KOPT-K1 (cell line): ENCODE measurements at regions not wholly inside any gene's neighbourhood (a gene's known extent, or its start where the extent isn't known, plus 50 kb on each side); places are given as distances from the start of the nearest gene placed in this dataset.

ENCODE experiments used
- H3K27ac ChIP-seq: fragments of 200-600 bp; sonication (generic); 2 replicates; pipeline ENCODE4 v1.5.1; 2016; ENCODE audit warnings: antibody characterized with exemption, mild to moderate bottlenecking, low read depth, low read length; ENCODE audit not compliant: poor library complexity, severe bottlenecking
- H3K36me3 ChIP-seq: fragments of 200-600 bp; sonication (generic); 2 replicates; pipeline ENCODE4 v1.5.1; 2017; ENCODE audit warnings: antibody characterized with exemption, mild to moderate bottlenecking, low read length, moderate library complexity; ENCODE audit not compliant: insufficient read depth
- H3K9me3 ChIP-seq: fragments of 200-600 bp; sonication (generic); 2 replicates; pipeline ENCODE4 v1.5.1; 2017; ENCODE audit warnings: antibody characterized with exemption, low read length, mild to moderate bottlenecking; ENCODE audit not compliant: insufficient read depth, poor library complexity, severe bottlenecking

- no peaks in the 10 kb centered on the region for H3K36me3 ChIP-seq
- no peak overlapping the region for H3K27ac ChIP-seq
- H3K9me3 ChIP-seq, result no peaks in the 10 kb centered on the region
Observed at GRCh38 chr2:5102823-5103222, 589.4 kb upstream of the SOX11 start.

DNA sequence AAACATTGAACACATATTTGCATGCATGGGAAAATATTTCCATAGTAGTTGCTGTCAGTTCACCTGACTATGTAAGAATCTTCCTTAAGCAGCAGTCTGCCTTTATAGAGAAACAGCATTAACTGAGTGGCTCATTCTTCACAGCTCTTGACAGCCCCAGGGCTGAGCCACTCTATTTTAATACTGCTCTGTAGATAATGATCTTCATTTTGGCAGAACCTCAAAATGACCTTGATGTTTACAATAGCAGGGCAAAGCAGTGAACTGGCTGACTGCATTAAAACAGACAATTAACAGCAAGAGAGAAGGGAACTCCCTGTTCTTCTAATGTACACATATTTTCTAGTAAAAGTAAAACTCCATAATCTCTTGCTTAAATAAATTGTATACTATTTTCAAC, 580.6 kb upstream of the SOX11 start:
- no peaks in the 10 kb centered on the region for H3K9me3 ChIP-seq
- H3K36me3 ChIP-seq, result no peaks in the 10 kb centered on the region
- no peak overlapping the region for H3K27ac ChIP-seq

GRCh38 chr2:5119046-5119445, 573.1 kb upstream of the SOX11 start:
- Histone ChIP-seq H3K27ac (no peak overlapping the region), H3K36me3 (no peaks in the 10 kb centered on the region), H3K9me3 (no peaks in the 10 kb centered on the region)

- H3K27ac ChIP-seq, result no peak overlapping the region
- H3K9me3 ChIP-seq, result no peaks in the 10 kb centered on the region
- H3K36me3 ChIP-seq, result no peaks in the 10 kb centered on the region
Observed at GRCh38 chr2:5121121-5121520, 571.1 kb upstream of the SOX11 start.

- no peaks in the 10 kb centered on the region for H3K36me3 ChIP-seq
- H3K27ac ChIP-seq, result no peak overlapping the region
- no peaks in the 10 kb centered on the region for H3K9me3 ChIP-seq
Observed at GRCh38 chr2:5121642-5122041, 570.5 kb upstream of the SOX11 start.

DNA sequence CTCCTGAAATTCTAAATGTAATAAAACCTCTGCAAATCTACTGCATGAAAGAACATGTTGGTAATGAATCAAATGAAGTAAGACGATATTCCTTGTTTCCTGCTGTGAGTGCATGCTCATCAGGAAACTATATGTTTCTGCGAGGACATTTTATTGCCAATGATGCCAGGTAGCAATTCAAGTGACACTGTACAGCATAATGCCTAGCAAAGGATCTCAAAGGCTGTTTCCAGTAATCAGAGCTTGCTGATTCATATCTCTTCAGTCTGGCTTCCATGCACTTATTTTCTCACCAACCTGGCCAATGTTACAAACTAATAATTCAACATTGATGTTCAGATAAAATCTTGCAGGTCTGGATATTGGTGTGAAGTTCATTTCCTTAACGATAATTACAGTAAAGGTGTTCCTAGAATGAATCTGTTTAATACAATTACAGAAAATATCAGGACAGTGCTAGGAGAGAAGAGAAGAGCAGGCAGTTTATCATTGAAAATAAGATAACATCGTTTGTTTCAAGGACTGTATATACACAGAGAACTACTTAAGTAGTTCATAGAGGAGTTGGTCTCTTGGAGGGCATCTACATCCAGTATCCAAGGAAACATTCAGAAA, 568.5 kb upstream of the SOX11 start:
- Histone ChIP-seq H3K36me3 (no peaks in the 10 kb centered on the region), H3K9me3 (no peaks in the 10 kb centered on the region), H3K27ac (no peak overlapping the region)

DNA sequence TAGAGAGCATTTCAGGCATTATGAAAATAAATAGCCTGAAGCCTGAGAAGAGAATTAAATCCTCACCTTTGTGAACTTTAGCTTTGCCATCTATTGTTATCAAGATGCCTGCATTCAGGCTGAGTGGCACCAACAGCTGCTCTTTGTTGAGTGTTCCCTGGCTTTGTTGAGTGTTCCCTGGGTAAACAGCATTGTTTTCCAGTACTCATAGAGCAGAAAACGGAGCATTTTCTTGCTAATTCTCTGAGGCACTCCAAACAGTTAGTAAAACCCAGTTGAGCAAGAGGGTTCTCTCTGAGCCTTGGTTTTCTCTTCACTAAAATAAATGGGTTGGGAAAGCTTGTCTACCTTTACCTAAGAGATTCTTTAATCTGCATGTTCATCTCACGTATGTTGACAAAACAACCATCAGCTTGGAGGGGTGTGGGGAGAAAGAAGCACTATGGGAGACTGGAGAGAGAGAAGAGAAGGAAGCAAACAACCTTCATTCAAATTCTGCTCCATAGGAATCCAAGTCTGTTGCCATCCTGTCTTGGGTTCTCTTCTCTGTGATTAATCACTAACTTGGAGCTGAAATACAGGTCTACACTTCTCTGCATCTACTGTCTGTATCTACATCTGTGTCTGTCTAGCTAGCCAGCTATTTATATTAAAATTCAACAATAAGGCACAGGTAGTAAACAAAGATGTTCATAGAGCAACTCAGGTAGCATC, 567.0 kb upstream of the SOX11 start:
- H3K36me3 ChIP-seq, result no peaks in the 10 kb centered on the region
- H3K9me3 ChIP-seq, result no peaks in the 10 kb centered on the region
- H3K27ac ChIP-seq, result no peak overlapping the region

GRCh38 chr2:5132281-5132680, 559.9 kb upstream of the SOX11 start:
- no peaks in the 10 kb centered on the region for H3K9me3 ChIP-seq
- no peaks in the 10 kb centered on the region for H3K36me3 ChIP-seq
- H3K27ac ChIP-seq, result no peak overlapping the region

DNA sequence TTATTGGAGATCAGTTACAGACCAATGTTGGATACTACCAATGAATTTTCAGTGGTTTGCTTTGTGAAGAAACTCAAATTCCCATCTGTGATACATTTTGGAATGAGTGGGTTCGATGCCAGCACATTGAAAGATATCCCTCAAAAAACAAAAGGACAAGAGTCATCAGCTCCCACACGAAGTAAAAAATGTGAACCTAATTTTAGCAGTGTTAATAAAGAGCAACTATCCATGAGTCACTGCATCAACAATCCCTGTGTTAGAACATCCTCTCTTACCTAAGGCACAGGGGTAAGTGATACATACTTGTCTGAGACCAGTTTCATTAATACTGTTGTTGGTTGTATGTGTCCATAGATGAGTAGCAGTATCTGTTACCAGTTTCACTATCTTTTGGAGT, 551.8 kb upstream of the SOX11 start:
- Histone ChIP-seq H3K9me3 (no peaks in the 10 kb centered on the region), H3K36me3 (no peaks in the 10 kb centered on the region)

GRCh38 chr2:5144159-5144558, 548.0 kb upstream of the SOX11 start:
- no peaks in the 10 kb centered on the region for H3K9me3 ChIP-seq
- no peaks in the 10 kb centered on the region for H3K36me3 ChIP-seq
- H3K27ac ChIP-seq, result no peak overlapping the region

More for the DNA sequence above, 551.8 kb upstream of the SOX11 start:
- H3K27ac ChIP-seq, result no peak overlapping the region

- Histone ChIP-seq H3K9me3 (no peaks in the 10 kb centered on the region), H3K27ac (no peak overlapping the region), H3K36me3 (no peaks in the 10 kb centered on the region)
Observed at GRCh38 chr2:5145053-5145452, 547.1 kb upstream of the SOX11 start.

- no peaks in the 10 kb centered on the region for H3K9me3 ChIP-seq
- no peaks in the 10 kb centered on the region for H3K36me3 ChIP-seq
- no peak overlapping the region for H3K27ac ChIP-seq
Observed at GRCh38 chr2:5145801-5146200, 546.4 kb upstream of the SOX11 start.

GRCh38 chr2:5148392-5149085, 543.6 kb upstream of the SOX11 start:
- H3K27ac ChIP-seq, result no peak overlapping the region
- H3K9me3 ChIP-seq, result no peaks in the 10 kb centered on the region
- H3K36me3 ChIP-seq, result no peaks in the 10 kb centered on the region

GRCh38 chr2:5150871-5151270, 541.3 kb upstream of the SOX11 start:
- H3K27ac ChIP-seq, result no peak overlapping the region
- peaks cover 4% of the 10 kb centered on the region for H3K9me3 ChIP-seq
- H3K36me3 ChIP-seq, result no peaks in the 10 kb centered on the region

DNA sequence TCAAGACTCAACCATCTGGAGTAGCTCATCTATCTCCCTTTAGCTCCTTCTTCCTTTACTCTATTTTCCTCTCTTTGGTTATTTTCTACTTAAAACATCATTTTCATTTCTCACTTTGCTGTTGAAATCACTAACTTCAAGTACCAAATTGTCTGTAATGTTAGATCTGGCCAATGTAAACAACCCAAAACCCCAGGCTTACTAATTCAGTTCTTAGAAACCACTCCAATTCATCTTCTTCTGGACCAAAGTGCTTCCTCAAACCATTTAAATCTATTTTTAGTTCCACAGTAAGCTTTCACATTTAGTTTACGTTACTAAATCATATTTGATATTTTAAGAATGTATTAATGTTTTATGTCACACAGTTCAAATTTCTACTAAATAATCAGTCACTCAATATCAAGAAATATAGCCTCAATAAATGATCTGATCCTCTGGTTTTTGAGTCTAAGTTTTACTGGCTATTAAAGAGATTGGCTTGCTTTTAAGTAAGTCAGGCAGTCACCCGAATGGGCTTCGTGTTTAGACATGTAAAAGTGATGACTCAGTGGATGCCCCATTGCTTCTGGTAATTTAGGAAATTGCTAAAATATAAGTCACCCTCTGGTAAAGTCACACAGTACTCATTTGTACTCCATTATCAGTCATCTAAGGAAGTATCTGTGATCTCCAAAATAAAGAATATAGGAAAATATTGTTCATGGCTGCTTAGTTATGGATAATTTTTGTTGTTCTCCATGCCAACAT, 527.2 kb upstream of the SOX11 start:
- Histone ChIP-seq H3K27ac (no peak overlapping the region), H3K9me3 (no peaks in the 10 kb centered on the region)

More for the DNA sequence above, 527.2 kb upstream of the SOX11 start:
- no peaks in the 10 kb centered on the region for H3K36me3 ChIP-seq
